ENCODE measurements at regions not wholly inside any gene's neighbourhood (a gene's known extent, or its start where the extent isn't known, plus 50 kb on each side); places are given as distances from the start of the nearest gene placed in this dataset.

DNA sequence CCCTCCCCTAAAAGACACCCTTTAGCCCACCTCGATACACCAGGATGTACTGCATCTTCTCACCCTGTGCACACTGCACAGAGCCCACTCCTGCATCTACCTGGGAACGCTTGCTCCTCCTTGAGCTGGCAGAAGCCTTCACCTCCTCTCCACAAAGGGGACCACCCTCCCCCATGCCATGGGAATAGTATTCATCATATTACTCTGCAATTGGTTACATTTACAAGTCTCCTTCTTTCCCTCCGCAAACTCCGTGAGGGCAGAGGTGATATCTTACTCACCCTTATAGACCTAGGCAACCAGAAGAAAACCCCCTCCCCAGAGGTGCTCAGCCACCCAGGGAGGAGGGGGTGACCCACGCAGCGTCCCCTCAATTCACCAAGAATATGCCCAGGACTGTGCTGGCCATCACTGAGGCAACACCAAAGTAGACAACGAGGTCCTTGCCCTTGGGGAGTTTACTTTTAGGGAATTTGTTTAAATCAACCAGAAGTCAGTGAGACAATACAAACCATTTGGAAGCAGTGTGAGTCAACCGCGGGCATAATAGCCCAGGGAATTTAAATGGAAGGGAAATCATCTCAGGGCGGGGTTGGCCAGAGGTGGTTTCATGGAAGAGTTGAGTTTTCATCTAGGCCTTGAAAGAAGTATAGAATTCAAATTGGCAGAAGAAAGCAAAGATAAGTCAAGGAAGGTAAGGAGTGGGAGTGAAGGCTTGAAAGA, 214.5 kb downstream of the BARX2 start:
- H3K27ac ChIP-seq, result no peak overlapping the region
- TF ChIP-seq, protein P1, sequence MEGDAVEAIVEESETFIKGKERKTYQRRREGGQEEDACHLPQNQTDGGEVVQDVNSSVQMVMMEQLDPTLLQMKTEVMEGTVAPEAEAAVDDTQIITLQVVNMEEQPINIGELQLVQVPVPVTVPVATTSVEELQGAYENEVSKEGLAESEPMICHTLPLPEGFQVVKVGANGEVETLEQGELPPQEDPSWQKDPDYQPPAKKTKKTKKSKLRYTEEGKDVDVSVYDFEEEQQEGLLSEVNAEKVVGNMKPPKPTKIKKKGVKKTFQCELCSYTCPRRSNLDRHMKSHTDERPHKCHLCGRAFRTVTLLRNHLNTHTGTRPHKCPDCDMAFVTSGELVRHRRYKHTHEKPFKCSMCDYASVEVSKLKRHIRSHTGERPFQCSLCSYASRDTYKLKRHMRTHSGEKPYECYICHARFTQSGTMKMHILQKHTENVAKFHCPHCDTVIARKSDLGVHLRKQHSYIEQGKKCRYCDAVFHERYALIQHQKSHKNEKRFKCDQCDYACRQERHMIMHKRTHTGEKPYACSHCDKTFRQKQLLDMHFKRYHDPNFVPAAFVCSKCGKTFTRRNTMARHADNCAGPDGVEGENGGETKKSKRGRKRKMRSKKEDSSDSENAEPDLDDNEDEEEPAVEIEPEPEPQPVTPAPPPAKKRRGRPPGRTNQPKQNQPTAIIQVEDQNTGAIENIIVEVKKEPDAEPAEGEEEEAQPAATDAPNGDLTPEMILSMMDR (IDR thresholded peaks at IDR 0.05), result no peak
- H3K4me3 ChIP-seq, result no peak overlapping the region
- DNase-seq (ENCODE audit: low spot score), result no peak

GRCh38 chr11:129590753-129591475, 215.3 kb downstream of the BARX2 start:
- DNase-seq (ENCODE audit: low spot score), result no peak
- no peak overlapping the region for H3K4me3 ChIP-seq
- TF ChIP-seq, protein P1 (IDR thresholded peaks at IDR 0.05), result no peak
- no peak overlapping the region for H3K27ac ChIP-seq

DNA sequence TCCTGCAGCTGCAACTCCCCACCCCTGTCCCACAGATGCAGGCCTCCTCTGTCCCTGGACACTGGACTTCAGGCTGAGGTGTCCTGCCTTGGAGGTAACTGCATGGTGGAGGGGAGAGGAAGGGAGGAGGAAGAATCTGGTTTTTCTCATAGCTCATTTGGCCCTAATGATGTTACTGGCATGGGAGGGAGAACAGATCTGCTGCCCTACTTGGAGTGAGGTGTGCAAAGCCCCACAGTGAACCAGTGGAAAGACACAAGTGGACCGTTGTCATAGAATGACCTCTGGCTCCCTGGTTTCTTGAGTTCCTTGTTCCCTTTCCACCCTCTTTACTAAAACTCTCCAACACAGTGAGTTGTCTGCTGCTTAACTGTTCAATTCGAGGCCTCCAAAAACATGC, 215.9 kb downstream of the BARX2 start:
- Histone ChIP-seq H3K27ac (no peak overlapping the region), H3K4me3 (no peak overlapping the region)
- TF ChIP-seq, protein P1 (IDR thresholded peaks at IDR 0.05), result no peak
- DNase-seq (ENCODE audit: low spot score), result no peak

DNA sequence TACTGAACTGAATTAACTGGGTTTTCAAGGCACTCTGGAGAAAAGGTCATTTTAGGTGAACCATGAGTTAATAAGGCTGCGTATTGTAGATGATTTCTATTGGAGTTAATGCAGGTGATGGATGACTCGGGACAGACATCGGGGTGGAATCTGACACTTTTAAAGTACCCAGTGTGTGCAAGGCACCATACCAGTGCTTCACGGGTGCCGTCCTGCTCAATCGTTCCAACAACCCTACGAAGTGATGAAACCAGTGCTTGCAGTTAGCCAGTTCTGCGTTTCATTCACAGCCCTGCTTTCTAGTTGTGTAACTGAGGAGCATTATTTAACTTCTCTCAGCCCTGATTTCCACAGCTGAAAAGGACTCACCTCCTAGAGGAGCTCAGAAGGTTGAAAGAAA, 216.5 kb downstream of the BARX2 start:
- Histone ChIP-seq H3K27ac (no peak overlapping the region), H3K4me3 (no peak overlapping the region)
- DNase-seq (ENCODE audit: low spot score), result no peak

GRCh38 chr11:129593098-129593497, 217.4 kb downstream of the BARX2 start:
- H3K27ac ChIP-seq, result no peak overlapping the region
- DNase-seq (ENCODE audit: low spot score), result no peak
- TF ChIP-seq, protein P1 (IDR thresholded peaks at IDR 0.05), result no peak
- no peak overlapping the region for H3K4me3 ChIP-seq

More for the DNA sequence above, 216.5 kb downstream of the BARX2 start:
- TF ChIP-seq, protein P1 (IDR thresholded peaks at IDR 0.05), result no peak

- no peak for DNase-seq (ENCODE audit: low spot score)
- H3K27ac ChIP-seq, result no peak overlapping the region
- TF ChIP-seq, protein P1 (IDR thresholded peaks at IDR 0.05), result no peak
- no peak overlapping the region for H3K4me3 ChIP-seq
These were observed 219.7 kb downstream of the BARX2 start for GRCh38 chr11:129595038-129595962.

All from coronary artery (tissue), 2 donors.